ENCODE measurements at regions not wholly inside any gene's neighbourhood (a gene's known extent, or its start where the extent isn't known, plus 50 kb on each side); places are given as distances from the start of the nearest gene placed in this dataset.

DNA sequence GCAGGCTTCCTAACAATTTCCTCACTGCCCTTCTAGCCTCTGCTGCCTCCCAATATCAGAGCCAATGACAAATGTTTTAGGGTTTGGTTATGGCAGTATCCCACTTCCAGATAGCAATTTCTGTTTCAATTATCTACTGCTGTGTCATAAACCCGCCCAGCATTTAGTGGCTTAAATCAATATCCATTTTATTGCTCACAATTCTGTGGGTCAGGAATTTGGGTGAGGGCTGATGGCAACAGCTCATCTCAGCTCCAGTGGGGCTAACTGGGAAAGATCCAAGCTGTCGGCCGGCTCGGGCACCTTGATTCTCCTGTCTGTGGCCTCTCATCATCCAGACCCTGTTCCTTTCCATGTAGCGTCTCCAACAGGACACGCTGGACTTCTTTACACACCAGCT lies 85.3 kb upstream of the GOLGA8J start:
- intact Hi-C loops (cut with micrococcal nuclease; ENCODE audit: unreplicated experiment) = no loop called here
- no peak overlapping the region for H2AFZ ChIP-seq (ENCODE audit: low read length)
- CTCF ChIA-PET (ENCODE audit: unreplicated experiment) = no interaction called here
- no peak for TF ChIP-seq EZH2phosphoT487 (IDR thresholded peaks at IDR 0.05; ENCODE audit: borderline replicate concordance, low read depth, low read length)
- TF ChIP-seq, protein P1, sequence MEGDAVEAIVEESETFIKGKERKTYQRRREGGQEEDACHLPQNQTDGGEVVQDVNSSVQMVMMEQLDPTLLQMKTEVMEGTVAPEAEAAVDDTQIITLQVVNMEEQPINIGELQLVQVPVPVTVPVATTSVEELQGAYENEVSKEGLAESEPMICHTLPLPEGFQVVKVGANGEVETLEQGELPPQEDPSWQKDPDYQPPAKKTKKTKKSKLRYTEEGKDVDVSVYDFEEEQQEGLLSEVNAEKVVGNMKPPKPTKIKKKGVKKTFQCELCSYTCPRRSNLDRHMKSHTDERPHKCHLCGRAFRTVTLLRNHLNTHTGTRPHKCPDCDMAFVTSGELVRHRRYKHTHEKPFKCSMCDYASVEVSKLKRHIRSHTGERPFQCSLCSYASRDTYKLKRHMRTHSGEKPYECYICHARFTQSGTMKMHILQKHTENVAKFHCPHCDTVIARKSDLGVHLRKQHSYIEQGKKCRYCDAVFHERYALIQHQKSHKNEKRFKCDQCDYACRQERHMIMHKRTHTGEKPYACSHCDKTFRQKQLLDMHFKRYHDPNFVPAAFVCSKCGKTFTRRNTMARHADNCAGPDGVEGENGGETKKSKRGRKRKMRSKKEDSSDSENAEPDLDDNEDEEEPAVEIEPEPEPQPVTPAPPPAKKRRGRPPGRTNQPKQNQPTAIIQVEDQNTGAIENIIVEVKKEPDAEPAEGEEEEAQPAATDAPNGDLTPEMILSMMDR (conservative IDR thresholded peaks at IDR 0.05; ENCODE audit: low read length) = no peak
- no peaks in the 10 kb centered on the region for H3K4me1 ChIP-seq (ENCODE audit: insufficient read depth, low read length, poor library complexity, severe bottlenecking)
- H3K36me3 ChIP-seq (ENCODE audit: insufficient read depth, low read length) = no peaks in the 10 kb centered on the region
- no peak overlapping the region for H3K27ac ChIP-seq (ENCODE audit: low read depth, low read length, poor library complexity, severe bottlenecking)
- POLR2A ChIA-PET = interaction anchor here (0.6 kb wide), 1 partner anchor 72 kb away, joined by 5 read pairs; no protein-coding TSS in a partner anchor
- H4K20me1 ChIP-seq (ENCODE audit: insufficient read depth, low read length) = no peaks in the 10 kb centered on the region
- no peaks in the 10 kb centered on the region for H3K79me2 ChIP-seq (ENCODE audit: insufficient read depth, low read depth, low read length)
- no peak for DNase-seq (ENCODE audit: low spot score)
- no peaks in the 10 kb centered on the region for H3K9me3 ChIP-seq (ENCODE audit: low read length)
- no peak overlapping the region for H3K4me2 ChIP-seq (ENCODE audit: low read length)
- no peaks in the 10 kb centered on the region for H3K9me2 ChIP-seq (ENCODE audit: insufficient read depth, low read length)
- BruUV-seq (replicated peaks) = no TSS peak
- no peak overlapping the region for H3K4me3 ChIP-seq (ENCODE audit: low read depth, low read length, poor library complexity, severe bottlenecking)

DNA sequence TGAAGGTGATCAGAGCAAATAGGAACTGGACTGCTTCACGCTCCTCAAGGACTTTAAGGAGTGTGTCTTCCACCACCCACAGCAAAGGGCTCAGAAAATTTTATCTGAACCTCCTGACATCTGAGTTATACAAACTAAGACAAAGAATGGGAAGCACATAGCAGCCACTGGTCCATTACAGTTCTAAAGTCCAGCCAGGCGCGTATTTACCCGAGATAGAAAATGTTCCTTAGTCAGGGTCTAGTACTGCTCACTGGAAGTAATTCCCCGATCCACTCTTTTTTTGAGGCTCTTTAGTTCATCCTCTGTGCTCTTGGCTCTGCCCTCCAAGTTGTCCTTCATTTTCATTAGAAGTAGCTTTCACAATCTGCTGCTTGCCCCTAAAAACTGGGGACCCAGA lies 88.5 kb upstream of the GOLGA8J start:
- CTCF ChIA-PET (ENCODE audit: unreplicated experiment) = no interaction called here
- TF ChIP-seq EZH2phosphoT487 (IDR thresholded peaks at IDR 0.05; ENCODE audit: borderline replicate concordance, low read depth, low read length) = no peak
- TF ChIP-seq, protein P1 (conservative IDR thresholded peaks at IDR 0.05; ENCODE audit: low read length) = no peak
- no peaks in the 10 kb centered on the region for H3K36me3 ChIP-seq (ENCODE audit: insufficient read depth, low read length)
- no peak overlapping the region for H3K4me2 ChIP-seq (ENCODE audit: low read length)
- H3K4me1 ChIP-seq (ENCODE audit: insufficient read depth, low read length, poor library complexity, severe bottlenecking) = no peaks in the 10 kb centered on the region
- POLR2A ChIA-PET = no interaction called here
- intact Hi-C loops (cut with micrococcal nuclease; ENCODE audit: unreplicated experiment) = no loop called here
- H3K9me3 ChIP-seq (ENCODE audit: low read length) = no peaks in the 10 kb centered on the region
- H4K20me1 ChIP-seq (ENCODE audit: insufficient read depth, low read length) = no peaks in the 10 kb centered on the region
- BruUV-seq (replicated peaks) = no TSS peak
- H3K4me3 ChIP-seq (ENCODE audit: low read depth, low read length, poor library complexity, severe bottlenecking) = no peak overlapping the region
- H3K27ac ChIP-seq (ENCODE audit: low read depth, low read length, poor library complexity, severe bottlenecking) = no peak overlapping the region
- H2AFZ ChIP-seq (ENCODE audit: low read length) = no peak overlapping the region
- no peak for DNase-seq (ENCODE audit: low spot score)
- no peaks in the 10 kb centered on the region for H3K79me2 ChIP-seq (ENCODE audit: insufficient read depth, low read depth, low read length)
- H3K9me2 ChIP-seq (ENCODE audit: insufficient read depth, low read length) = no peaks in the 10 kb centered on the region

DNA sequence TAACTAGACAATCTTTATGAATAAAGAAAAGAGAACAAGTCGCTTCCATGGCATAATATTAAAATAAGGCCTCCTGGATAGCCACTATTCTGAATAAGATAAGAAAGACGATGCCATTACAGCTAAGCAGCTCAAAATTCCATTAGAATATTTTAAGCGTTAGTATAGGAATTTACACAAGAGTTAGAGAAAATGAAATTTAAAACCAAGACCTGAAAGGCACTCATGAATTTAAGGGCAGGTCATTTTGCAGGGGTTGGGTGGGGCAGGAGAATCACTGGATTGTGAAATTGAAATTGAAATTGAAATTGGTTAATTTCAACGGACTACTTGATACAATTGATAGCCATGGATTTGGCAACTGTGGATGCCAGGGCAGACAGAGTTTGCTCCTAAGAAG lies 91.8 kb upstream of the GOLGA8J start:
- Histone ChIP-seq H3K79me2 (ENCODE audit: insufficient read depth, low read depth, low read length) (no peaks in the 10 kb centered on the region), H3K4me1 (ENCODE audit: insufficient read depth, low read length, poor library complexity, severe bottlenecking) (no peaks in the 10 kb centered on the region), H3K27ac (ENCODE audit: low read depth, low read length, poor library complexity, severe bottlenecking) (no peak overlapping the region), H3K9me3 (ENCODE audit: low read length) (no peaks in the 10 kb centered on the region), H2AFZ (ENCODE audit: low read length) (no peak overlapping the region), H3K4me3 (ENCODE audit: low read depth, low read length, poor library complexity, severe bottlenecking) (no peak overlapping the region), H3K4me2 (ENCODE audit: low read length) (no peak overlapping the region), H3K36me3 (ENCODE audit: insufficient read depth, low read length) (no peaks in the 10 kb centered on the region), H3K9me2 (ENCODE audit: insufficient read depth, low read length) (no peaks in the 10 kb centered on the region), H4K20me1 (ENCODE audit: insufficient read depth, low read length) (no peaks in the 10 kb centered on the region)
- POLR2A ChIA-PET = no interaction called here
- no peak for TF ChIP-seq EZH2phosphoT487 (IDR thresholded peaks at IDR 0.05; ENCODE audit: borderline replicate concordance, low read depth, low read length)
- TF ChIP-seq, protein P1 (conservative IDR thresholded peaks at IDR 0.05; ENCODE audit: low read length) = no peak
- CTCF ChIA-PET (ENCODE audit: unreplicated experiment) = no interaction called here
- DNase-seq (ENCODE audit: low spot score) = no peak
- BruUV-seq (replicated peaks) = no TSS peak
- intact Hi-C loops (cut with micrococcal nuclease; ENCODE audit: unreplicated experiment) = no loop called here
